ENCODE measurements at regions not wholly inside any gene's neighbourhood (a gene's known extent, or its start where the extent isn't known, plus 50 kb on each side); places are given as distances from the start of the nearest gene placed in this dataset.

GRCh38 chr4:187715466-187715865 is 280.1 kb upstream of the ZFP42 start:
- H4K20me1 ChIP-seq (ENCODE audit: control insufficient read depth, insufficient read depth, low read length, poor library complexity, severe bottlenecking) = no peaks in the 10 kb centered on the region
- H3K27ac ChIP-seq (ENCODE audit: low read length in 2 of 2) = no peak overlapping the region
- DNase-seq (no peak), ATAC-seq (ENCODE audit: low read depth) (no peak)
- CTCF ChIA-PET = no interaction called here
- Mint-ChIP-seq H3K4me1 (no peaks in the 10 kb centered on the region), H3K4me3 (no peak overlapping the region), H3K27me3 (no peaks in the 10 kb centered on the region), H3K27ac (no peak overlapping the region), H3K9me3 (ENCODE audit: insufficient read depth) (peaks cover 8% of the 10 kb centered on the region)
- POLR2A ChIA-PET = no interaction called here
- H3K4me2 ChIP-seq (replicated peaks; ENCODE audit: low read depth, low read length, poor library complexity, severe bottlenecking) = no peak overlapping the region
- no peaks in the 10 kb centered on the region for H3K79me2 ChIP-seq (ENCODE audit: control insufficient read depth, insufficient read depth, low read length)
- intact Hi-C loops (cut with micrococcal nuclease) = no loop called here
- H3K4me1 ChIP-seq (ENCODE audit: control insufficient read depth in 2 of 2, insufficient read depth in 2 of 2, low read length in 2 of 2) = no peaks in the 10 kb centered on the region
- peaks cover 0 to 13% (median 0%) of the 10 kb centered on the region in 3 donors for H3K9me3 ChIP-seq (ENCODE audit: control extremely low read depth in 1 of 3, control insufficient read depth in 2 of 3, insufficient read depth in 1 of 3, low read length in 2 of 3)
- H3K9ac ChIP-seq (ENCODE audit: low read length) = no peak overlapping the region
- TF ChIP-seq EZH2 (IDR thresholded peaks at IDR 0.05; ENCODE audit: borderline replicate concordance, insufficient read depth, low read depth, low read length, poor library complexity, severe bottlenecking) (no peak), CTCF (IDR thresholded peaks at IDR 0.05) (no peak)
- H2AFZ ChIP-seq (ENCODE audit: insufficient read depth, low read depth, low read length, poor library complexity, severe bottlenecking) = no peak overlapping the region
- no peaks in the 10 kb centered on the region for H3K27me3 ChIP-seq (replicated peaks in 1 of 4; ENCODE audit: control extremely low read depth in 1 of 4, control insufficient read depth in 3 of 4, insufficient read depth in 4 of 4, low read length in 3 of 4)
- no peaks in the 10 kb centered on the region for H3K36me3 ChIP-seq (replicated peaks in 1 of 2; ENCODE audit: control extremely low read depth in 1 of 2, control insufficient read depth in 1 of 2, extremely low read depth in 1 of 2, insufficient read depth in 2 of 2, low read length in 1 of 2)
- no peak overlapping the region for H3K4me3 ChIP-seq (ENCODE audit: control extremely low read depth in 1 of 5, extremely low read depth in 1 of 5, insufficient read depth in 1 of 5, low read depth in 2 of 5, low read length in 4 of 5)

DNA sequence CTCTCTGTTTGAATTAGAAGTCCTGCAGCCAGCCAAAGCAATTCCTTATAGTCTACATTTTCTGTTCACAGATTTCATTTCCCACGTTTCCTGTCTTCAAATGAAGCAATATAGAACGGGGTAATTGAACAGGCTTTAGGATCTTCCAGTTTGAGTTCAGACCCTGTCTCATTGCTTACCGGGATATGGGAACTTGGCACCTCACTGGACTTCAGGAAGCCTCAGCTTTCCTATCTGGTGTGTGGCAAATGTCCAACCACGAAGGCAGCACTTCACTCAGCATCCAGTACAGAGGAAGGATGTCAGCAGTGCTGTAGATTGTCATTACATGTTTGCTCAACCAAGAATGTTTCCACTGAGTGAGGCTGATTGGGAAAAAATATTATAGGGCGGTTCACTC is 271.1 kb upstream of the ZFP42 start:
- DNase-seq (no peak), ATAC-seq (ENCODE audit: low read depth) (no peak)
- Histone ChIP-seq H4K20me1 (ENCODE audit: control insufficient read depth, insufficient read depth, low read length, poor library complexity, severe bottlenecking) (no peaks in the 10 kb centered on the region), H3K27ac (ENCODE audit: low read length in 2 of 2) (no peak overlapping the region), H3K36me3 (replicated peaks in 1 of 2; ENCODE audit: control extremely low read depth in 1 of 2, control insufficient read depth in 1 of 2, extremely low read depth in 1 of 2, insufficient read depth in 2 of 2, low read length in 1 of 2) (no peaks in the 10 kb centered on the region), H3K79me2 (ENCODE audit: control insufficient read depth, insufficient read depth, low read length) (no peaks in the 10 kb centered on the region), H3K4me2 (replicated peaks; ENCODE audit: low read depth, low read length, poor library complexity, severe bottlenecking) (no peak overlapping the region), H3K27me3 (replicated peaks in 1 of 4; ENCODE audit: control extremely low read depth in 1 of 4, control insufficient read depth in 3 of 4, insufficient read depth in 4 of 4, low read length in 3 of 4) (no peaks in the 10 kb centered on the region), H3K4me3 (ENCODE audit: control extremely low read depth in 1 of 5, extremely low read depth in 1 of 5, insufficient read depth in 1 of 5, low read depth in 2 of 5, low read length in 4 of 5) (no peak overlapping the region), H3K9me3 (ENCODE audit: control extremely low read depth in 1 of 3, control insufficient read depth in 2 of 3, insufficient read depth in 1 of 3, low read length in 2 of 3) (peaks cover 0 to 12% (median 2%) of the 10 kb centered on the region in 3 donors), H2AFZ (ENCODE audit: insufficient read depth, low read depth, low read length, poor library complexity, severe bottlenecking) (no peak overlapping the region), H3K9ac (ENCODE audit: low read length) (no peak overlapping the region), H3K4me1 (ENCODE audit: control insufficient read depth in 2 of 2, insufficient read depth in 2 of 2, low read length in 2 of 2) (no peaks in the 10 kb centered on the region)
- ChIA-PET CTCF (no interaction called here), POLR2A (no interaction called here)
- H3K27ac Mint-ChIP-seq = no peak overlapping the region
- no peaks in the 10 kb centered on the region for H3K27me3 Mint-ChIP-seq
- H3K4me3 Mint-ChIP-seq = no peak overlapping the region
- no peak for TF ChIP-seq CTCF (IDR thresholded peaks at IDR 0.05)
- no peak for TF ChIP-seq EZH2 (IDR thresholded peaks at IDR 0.05; ENCODE audit: borderline replicate concordance, insufficient read depth, low read depth, low read length, poor library complexity, severe bottlenecking)
- intact Hi-C loops (cut with micrococcal nuclease) = no loop called here
- WGBS (ENCODE audit: insufficient coverage) = 48% methylated on average over 2 of the region's 5 CpGs
- peaks cover 3% of the 10 kb centered on the region for H3K9me3 Mint-ChIP-seq (ENCODE audit: insufficient read depth)
- no peaks in the 10 kb centered on the region for H3K4me1 Mint-ChIP-seq

All from B cell (primary cell).